MM.1S (cell line): ENCODE measurements at regions not wholly inside any gene's neighbourhood (a gene's known extent, or its start where the extent isn't known, plus 50 kb on each side); places are given as distances from the start of the nearest gene placed in this dataset.

Experiments
- DNase-seq: peaks from one replicate; pipeline ENCODE4 v3.0.0-alpha.2; 2015
- H2AFZ ChIP-seq: fragments of 300-600 bp; sonication (generic); 2 replicates; pipeline ENCODE4 v1.6.0; 2016; ENCODE audit warnings: antibody characterized with exemption, low read length
- H3F3A ChIP-seq: fragments of 300-600 bp; sonication (generic); 2 replicates; pipeline ENCODE4 v1.6.1; 2016; ENCODE audit warnings: mild to moderate bottlenecking, antibody characterized with exemption, low read length, moderate library complexity, mixed read lengths; ENCODE audit not compliant: insufficient read depth
- H3K27ac ChIP-seq: fragments of 300-600 bp; sonication (generic); 2 replicates; pipeline ENCODE4 v1.5.1; 2016; ENCODE audit warnings: mild to moderate bottlenecking, low read length
- H3K27me3 ChIP-seq: fragments of 300-600 bp; sonication (generic); replicated peaks from 2 replicates; pipeline ENCODE4 v1.6.0; 2016; ENCODE audit warnings: low read length; ENCODE audit not compliant: insufficient read depth
- H3K36me3 ChIP-seq: fragments of 300-600 bp; sonication (generic); replicated peaks from 2 replicates; pipeline ENCODE4 v1.6.1; 2016; ENCODE audit warnings: mild to moderate bottlenecking, low read length, mixed read lengths; ENCODE audit not compliant: insufficient read depth
- H3K4me1 ChIP-seq: fragments of 300-600 bp; sonication (generic); 2 replicates; pipeline ENCODE4 v1.6.1; 2016; ENCODE audit warnings: low read length, mixed read lengths
- H3K4me2 ChIP-seq: fragments of 300-600 bp; sonication (generic); 2 replicates; pipeline ENCODE4 v1.6.0; 2016; ENCODE audit warnings: low read depth, low read length
- H3K4me3 ChIP-seq: fragments of 300-600 bp; sonication (generic); 2 replicates; pipeline ENCODE4 v1.5.1; 2016; ENCODE audit warnings: low read length, mixed read lengths
- H3K79me2 ChIP-seq: fragments of 300-600 bp; sonication (generic); 2 replicates; pipeline ENCODE4 v1.6.1; 2016; ENCODE audit warnings: mixed run types, low read length, mixed read lengths
- H3K9ac ChIP-seq: fragments of 300-600 bp; sonication (generic); 2 replicates; pipeline ENCODE4 v1.6.1; 2016; ENCODE audit warnings: low read length, mixed read lengths
- H3K9me2 ChIP-seq: fragments of 300-600 bp; sonication (generic); replicated peaks from 2 replicates; pipeline ENCODE4 v1.6.1; 2016; ENCODE audit warnings: mild to moderate bottlenecking, low read length, mixed read lengths; ENCODE audit not compliant: insufficient read depth
- H3K9me3 ChIP-seq: fragments of 300-600 bp; sonication (generic); replicated peaks from 2 replicates; pipeline ENCODE4 v1.6.1; 2016; ENCODE audit warnings: mild to moderate bottlenecking, low read length, mixed read lengths; ENCODE audit not compliant: insufficient read depth
- H4K20me1 ChIP-seq: fragments of 300-600 bp; sonication (generic); 2 replicates; pipeline ENCODE4 v1.6.1; 2016; ENCODE audit warnings: mild to moderate bottlenecking, low read length, moderate library complexity, mixed read lengths; ENCODE audit not compliant: insufficient read depth
- CTCF ChIP-seq: fragments of 300-600 bp; sonication (generic); IDR thresholded peaks from 2 replicates; pipeline ENCODE4 v1.5.1; 2016; ENCODE audit warnings: antibody characterized with exemption, low read length, mixed read lengths
- EZH2 ChIP-seq: fragments of 300-600 bp; sonication (generic); optimal IDR thresholded peaks from 2 replicates; pipeline ENCODE3; 2017; ENCODE audit warnings: low read depth, mild to moderate bottlenecking, antibody characterized with exemption, low read length, mixed read lengths
- EZH2phosphoT487 ChIP-seq: fragments of 300-600 bp; sonication (generic); IDR thresholded peaks from 2 replicates; pipeline ENCODE4 v1.6.1; 2018; ENCODE audit warnings: antibody characterized with exemption, low read length

- Histone ChIP-seq H3K79me2 (no peaks in the 10 kb centered on the region), H3K9me2 (no peaks in the 10 kb centered on the region), H3K27ac (no peak overlapping the region), H3K4me3 (no peak overlapping the region), H3K27me3 (no peaks in the 10 kb centered on the region), H3K9me3 (no peaks in the 10 kb centered on the region), H2AFZ (no peak overlapping the region), H3F3A (no peaks in the 10 kb centered on the region), H3K9ac (no peak overlapping the region), H4K20me1 (no peaks in the 10 kb centered on the region), H3K4me1 (peaks cover 2% of the 10 kb centered on the region; the same call in 1 of the 2 replicates), H3K36me3 (no peaks in the 10 kb centered on the region), H3K4me2 (no peak overlapping the region)
- no peak for DNase-seq
- no peak for TF ChIP-seq EZH2phosphoT487
- TF ChIP-seq EZH2: no peak
- TF ChIP-seq CTCF: no peak
Observed at GRCh38 chr9:694092-694402, 147.4 kb upstream of the DMRT1 start.

- no peaks in the 10 kb centered on the region for H3K27me3 ChIP-seq
- H2AFZ ChIP-seq: no peak overlapping the region
- no peaks in the 10 kb centered on the region for H3K79me2 ChIP-seq
- H3K27ac ChIP-seq: no peak overlapping the region
- no peak for TF ChIP-seq CTCF
- no peak for TF ChIP-seq EZH2
- TF ChIP-seq EZH2phosphoT487: no peak
- H3K9me3 ChIP-seq: no peaks in the 10 kb centered on the region
- H4K20me1 ChIP-seq: no peaks in the 10 kb centered on the region
- H3K4me3 ChIP-seq: no peak overlapping the region
- no peaks in the 10 kb centered on the region for H3K9me2 ChIP-seq
- no peak overlapping the region for H3K4me2 ChIP-seq
- no peaks in the 10 kb centered on the region for H3F3A ChIP-seq
- no peak for DNase-seq
- no peaks in the 10 kb centered on the region for H3K36me3 ChIP-seq
- no peak overlapping the region for H3K9ac ChIP-seq
- H3K4me1 ChIP-seq: peaks cover 7% of the 10 kb centered on the region; the same call in 1 of the 2 replicates
Observed at GRCh38 chr9:694403-695154, 146.9 kb upstream of the DMRT1 start.

- no peak for DNase-seq
- Histone ChIP-seq H2AFZ (no peak overlapping the region), H3K9me3 (no peaks in the 10 kb centered on the region), H3K9ac (no peak overlapping the region), H3K4me1 (peaks cover 13% of the 10 kb centered on the region), H3K36me3 (no peaks in the 10 kb centered on the region), H3F3A (peaks cover 2% of the 10 kb centered on the region; the same call in 1 of the 2 replicates), H4K20me1 (no peaks in the 10 kb centered on the region), H3K4me2 (no peak overlapping the region), H3K4me3 (no peak overlapping the region), H3K27me3 (no peaks in the 10 kb centered on the region), H3K9me2 (no peaks in the 10 kb centered on the region), H3K79me2 (no peaks in the 10 kb centered on the region), H3K27ac (no peak overlapping the region)
- TF ChIP-seq EZH2phosphoT487 (no peak), EZH2 (no peak), CTCF (no peak)
Observed at GRCh38 chr9:695252-695651, 146.2 kb upstream of the DMRT1 start.
